ENCODE measurements at regions not wholly inside any gene's neighbourhood (a gene's known extent, or its start where the extent isn't known, plus 50 kb on each side); places are given as distances from the start of the nearest gene placed in this dataset.

DNA sequence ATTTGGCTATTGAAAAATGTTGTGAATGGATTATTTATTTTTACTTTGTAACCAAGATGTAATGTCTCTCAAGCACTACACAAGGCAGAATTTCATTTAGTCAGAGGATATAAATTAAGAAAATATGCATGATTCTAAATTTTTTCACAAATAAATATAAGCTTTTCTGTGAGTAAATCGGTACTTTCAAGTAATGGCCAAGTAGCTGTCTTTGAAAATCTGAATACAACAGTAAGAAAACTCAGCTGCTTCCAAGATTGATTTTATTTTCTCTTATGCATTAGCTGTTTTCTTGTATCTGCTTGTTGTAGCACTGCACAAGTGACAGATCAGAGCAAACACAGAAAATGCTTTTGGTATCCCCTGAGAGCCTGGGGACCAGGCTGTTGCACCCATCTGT, 998.5 kb upstream of the GHITM start:
- DNase-seq, result no peak
- ChIA-PET POLR2A (ENCODE audit: unreplicated experiment) (no interaction called here), CTCF (no interaction called here)
- no peak overlapping the region for H2AFZ ChIP-seq
- no peaks in the 10 kb centered on the region for H3K36me3 ChIP-seq (ENCODE audit: low read depth)
- no peak overlapping the region for H3K4me3 ChIP-seq
- H3K79me2 ChIP-seq (ENCODE audit: low read depth), result no peaks in the 10 kb centered on the region
- no peaks in the 10 kb centered on the region for H3K9me3 ChIP-seq (ENCODE audit: insufficient read depth, low read depth)
- no peak for TF ChIP-seq EZH2 (IDR thresholded peaks at IDR 0.05; ENCODE audit: low read depth)
- TF ChIP-seq, protein P1, sequence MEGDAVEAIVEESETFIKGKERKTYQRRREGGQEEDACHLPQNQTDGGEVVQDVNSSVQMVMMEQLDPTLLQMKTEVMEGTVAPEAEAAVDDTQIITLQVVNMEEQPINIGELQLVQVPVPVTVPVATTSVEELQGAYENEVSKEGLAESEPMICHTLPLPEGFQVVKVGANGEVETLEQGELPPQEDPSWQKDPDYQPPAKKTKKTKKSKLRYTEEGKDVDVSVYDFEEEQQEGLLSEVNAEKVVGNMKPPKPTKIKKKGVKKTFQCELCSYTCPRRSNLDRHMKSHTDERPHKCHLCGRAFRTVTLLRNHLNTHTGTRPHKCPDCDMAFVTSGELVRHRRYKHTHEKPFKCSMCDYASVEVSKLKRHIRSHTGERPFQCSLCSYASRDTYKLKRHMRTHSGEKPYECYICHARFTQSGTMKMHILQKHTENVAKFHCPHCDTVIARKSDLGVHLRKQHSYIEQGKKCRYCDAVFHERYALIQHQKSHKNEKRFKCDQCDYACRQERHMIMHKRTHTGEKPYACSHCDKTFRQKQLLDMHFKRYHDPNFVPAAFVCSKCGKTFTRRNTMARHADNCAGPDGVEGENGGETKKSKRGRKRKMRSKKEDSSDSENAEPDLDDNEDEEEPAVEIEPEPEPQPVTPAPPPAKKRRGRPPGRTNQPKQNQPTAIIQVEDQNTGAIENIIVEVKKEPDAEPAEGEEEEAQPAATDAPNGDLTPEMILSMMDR (conservative IDR thresholded peaks at IDR 0.05), result no peak
- no peaks in the 10 kb centered on the region for H4K20me1 ChIP-seq (ENCODE audit: insufficient read depth)
- H3K4me2 ChIP-seq, result no peak overlapping the region
- BruUV-seq (replicated peaks), result no TSS peak
- no peaks in the 10 kb centered on the region for H3K4me1 ChIP-seq (replicated peaks; ENCODE audit: insufficient read depth)
- H3F3A ChIP-seq (ENCODE audit: insufficient read depth, low read depth), result no peaks in the 10 kb centered on the region
- no peaks in the 10 kb centered on the region for H3K27me3 ChIP-seq (ENCODE audit: insufficient read depth, low read depth)
- intact Hi-C loops (cut with micrococcal nuclease; ENCODE audit: unreplicated experiment), result no loop called here
- no peak overlapping the region for H3K27ac ChIP-seq
- H3K9me2 ChIP-seq (ENCODE audit: insufficient read depth), result no peaks in the 10 kb centered on the region

DNA sequence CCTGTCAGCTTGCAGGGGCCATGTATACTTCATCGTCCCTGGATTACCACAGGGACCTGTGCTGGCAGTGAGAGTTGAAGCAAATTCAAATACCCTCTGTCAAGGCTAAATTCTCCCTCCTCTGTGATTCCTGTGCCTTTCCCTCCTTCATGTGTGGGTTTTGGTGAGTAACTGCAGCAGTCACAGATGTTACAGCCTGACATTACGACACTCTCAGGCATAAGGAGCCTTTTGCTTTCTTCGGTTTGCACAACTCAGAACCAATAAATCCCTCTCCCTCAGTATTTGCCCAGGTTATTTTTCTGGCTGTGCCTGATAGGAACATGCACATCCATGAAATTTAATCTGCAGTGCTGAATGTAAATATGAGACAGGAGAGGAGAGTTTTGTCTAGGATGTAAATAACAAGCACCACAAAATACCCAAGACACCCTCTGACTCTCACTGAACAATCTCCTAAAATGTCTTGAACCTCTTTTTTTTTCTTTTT, 997.2 kb upstream of the GHITM start:
- no peak overlapping the region for H3K4me3 ChIP-seq
- H3K79me2 ChIP-seq (ENCODE audit: low read depth), result no peaks in the 10 kb centered on the region
- no peak overlapping the region for H3K4me2 ChIP-seq
- TF ChIP-seq, protein P1 (conservative IDR thresholded peaks at IDR 0.05), result no peak
- TF ChIP-seq EZH2 (IDR thresholded peaks at IDR 0.05; ENCODE audit: low read depth), result no peak
- no peak overlapping the region for H3K27ac ChIP-seq
- H4K20me1 ChIP-seq (ENCODE audit: insufficient read depth), result no peaks in the 10 kb centered on the region
- H3K4me1 ChIP-seq (replicated peaks; ENCODE audit: insufficient read depth), result no peaks in the 10 kb centered on the region
- H3K27me3 ChIP-seq (ENCODE audit: insufficient read depth, low read depth), result no peaks in the 10 kb centered on the region
- no peaks in the 10 kb centered on the region for H3K9me3 ChIP-seq (ENCODE audit: insufficient read depth, low read depth)
- POLR2A ChIA-PET (ENCODE audit: unreplicated experiment), result no interaction called here
- intact Hi-C loops (cut with micrococcal nuclease; ENCODE audit: unreplicated experiment), result no loop called here
- H3K36me3 ChIP-seq (ENCODE audit: low read depth), result no peaks in the 10 kb centered on the region
- CTCF ChIA-PET, result no interaction called here
- no peaks in the 10 kb centered on the region for H3F3A ChIP-seq (ENCODE audit: insufficient read depth, low read depth)
- DNase-seq, result no peak
- no peak overlapping the region for H2AFZ ChIP-seq
- no TSS peak for BruUV-seq (replicated peaks)
- no peaks in the 10 kb centered on the region for H3K9me2 ChIP-seq (ENCODE audit: insufficient read depth)

- ChIA-PET CTCF (no interaction called here), POLR2A (ENCODE audit: unreplicated experiment) (no interaction called here)
- no peak overlapping the region for H2AFZ ChIP-seq
- no peaks in the 10 kb centered on the region for H3F3A ChIP-seq (ENCODE audit: insufficient read depth, low read depth)
- no peaks in the 10 kb centered on the region for H3K36me3 ChIP-seq (ENCODE audit: low read depth)
- intact Hi-C loops (cut with micrococcal nuclease; ENCODE audit: unreplicated experiment), result no loop called here
- no peak overlapping the region for H3K4me2 ChIP-seq
- no peak overlapping the region for H3K27ac ChIP-seq
- no TSS peak for BruUV-seq (replicated peaks)
- DNase-seq, result no peak
- no peak overlapping the region for H3K4me3 ChIP-seq
- no peaks in the 10 kb centered on the region for H3K79me2 ChIP-seq (ENCODE audit: low read depth)
- TF ChIP-seq EZH2 (IDR thresholded peaks at IDR 0.05; ENCODE audit: low read depth), result no peak
- TF ChIP-seq, protein P1 (conservative IDR thresholded peaks at IDR 0.05), result no peak
- H3K9me3 ChIP-seq (ENCODE audit: insufficient read depth, low read depth), result no peaks in the 10 kb centered on the region
- no peaks in the 10 kb centered on the region for H3K9me2 ChIP-seq (ENCODE audit: insufficient read depth)
- no peaks in the 10 kb centered on the region for H3K4me1 ChIP-seq (replicated peaks; ENCODE audit: insufficient read depth)
- H4K20me1 ChIP-seq (ENCODE audit: insufficient read depth), result no peaks in the 10 kb centered on the region
- H3K27me3 ChIP-seq (ENCODE audit: insufficient read depth, low read depth), result no peaks in the 10 kb centered on the region
Observed at GRCh38 chr10:83144461-83144860, 994.8 kb upstream of the GHITM start.
